SHP77 treated with DMSO at 0.1 percent for 48 hours (cell line): ENCODE measurements at regions not wholly inside any gene's neighbourhood (a gene's known extent, or its start where the extent isn't known, plus 50 kb on each side); places are given as distances from the start of the nearest gene placed in this dataset.

Experiments
- DNase-seq: peaks from one replicate; lab custom pipeline; 2025; lab: John Stamatoyannopoulos, UW

DNA sequence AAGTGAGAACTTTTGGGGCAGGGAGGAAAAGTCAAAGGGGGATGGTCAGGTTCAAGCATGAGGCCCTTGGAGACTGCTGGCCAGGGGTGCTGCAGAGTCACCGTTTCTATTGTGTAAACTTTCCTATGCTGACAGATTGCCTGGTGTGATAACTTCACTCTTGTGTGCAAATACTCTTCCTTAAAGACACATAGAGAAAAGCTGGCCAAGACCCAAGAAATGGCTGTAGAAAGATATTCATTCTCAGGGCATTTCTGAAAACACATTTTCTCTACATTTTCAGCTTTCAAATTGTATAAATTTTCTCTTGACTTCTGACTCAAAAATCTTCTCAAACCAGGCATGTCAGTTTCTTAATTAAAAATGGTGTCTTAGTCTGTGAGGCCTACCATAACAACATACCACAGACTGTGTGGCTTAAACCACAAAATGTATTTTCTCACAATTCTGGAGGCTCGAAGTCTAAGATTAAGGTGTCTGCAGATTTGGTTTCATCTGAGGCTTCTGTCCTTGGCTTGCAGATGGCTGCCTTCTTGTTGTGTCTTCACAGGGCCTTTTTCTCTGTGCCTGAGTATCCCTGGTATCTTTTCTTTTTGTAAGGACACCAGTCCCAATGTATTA lies 304.5 kb downstream of the KCNRG start:
- no peak for DNase-seq

DNA sequence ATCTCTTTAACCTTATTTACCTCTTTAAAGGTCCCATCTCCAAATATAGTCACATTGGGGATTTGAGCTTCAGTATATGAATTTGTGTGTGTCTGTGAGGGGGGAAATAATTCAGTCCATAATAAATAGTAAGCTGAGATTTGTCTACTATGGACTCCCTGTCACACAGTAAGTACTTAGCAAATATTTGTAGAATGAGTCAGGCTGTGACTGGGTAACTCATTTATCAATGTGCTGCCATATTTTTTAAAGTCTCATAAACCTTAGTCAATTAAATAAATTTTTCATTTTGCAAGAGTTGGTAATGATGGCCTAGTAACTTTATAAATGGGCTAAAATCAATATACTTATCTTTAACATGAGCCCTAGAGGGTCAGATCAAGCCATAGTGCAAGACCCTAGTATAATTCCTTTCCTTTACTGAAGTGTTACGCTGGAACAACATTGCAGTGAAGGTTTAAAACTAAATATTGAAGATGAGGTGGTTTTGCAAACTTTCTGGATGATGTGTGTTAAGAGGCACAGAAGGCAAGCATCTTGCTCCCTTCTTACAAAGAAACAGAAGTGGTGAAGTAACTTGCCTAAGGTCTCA lies 305.1 kb downstream of the KCNRG start:
- DNase-seq = peak; percentile 65

DNA sequence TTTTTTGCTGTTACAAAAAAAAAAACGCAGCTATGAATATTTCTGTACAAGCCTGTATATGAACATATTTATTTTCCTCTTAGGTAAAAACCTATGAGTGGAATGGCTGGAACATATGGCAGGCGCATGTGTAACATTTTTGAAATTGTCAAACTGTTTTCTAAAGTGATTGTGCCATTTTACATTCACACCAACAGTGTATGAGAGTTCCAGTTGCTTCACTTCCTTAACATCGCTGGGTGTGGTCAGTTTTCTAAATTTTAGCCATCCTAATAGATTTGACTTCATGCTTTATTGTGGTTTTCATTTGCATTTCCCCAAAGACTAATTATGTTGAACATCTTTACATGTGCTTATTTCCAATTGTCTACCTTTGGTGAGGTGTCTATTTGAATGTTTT lies 306.8 kb downstream of the KCNRG start:
- no peak for DNase-seq

DNA sequence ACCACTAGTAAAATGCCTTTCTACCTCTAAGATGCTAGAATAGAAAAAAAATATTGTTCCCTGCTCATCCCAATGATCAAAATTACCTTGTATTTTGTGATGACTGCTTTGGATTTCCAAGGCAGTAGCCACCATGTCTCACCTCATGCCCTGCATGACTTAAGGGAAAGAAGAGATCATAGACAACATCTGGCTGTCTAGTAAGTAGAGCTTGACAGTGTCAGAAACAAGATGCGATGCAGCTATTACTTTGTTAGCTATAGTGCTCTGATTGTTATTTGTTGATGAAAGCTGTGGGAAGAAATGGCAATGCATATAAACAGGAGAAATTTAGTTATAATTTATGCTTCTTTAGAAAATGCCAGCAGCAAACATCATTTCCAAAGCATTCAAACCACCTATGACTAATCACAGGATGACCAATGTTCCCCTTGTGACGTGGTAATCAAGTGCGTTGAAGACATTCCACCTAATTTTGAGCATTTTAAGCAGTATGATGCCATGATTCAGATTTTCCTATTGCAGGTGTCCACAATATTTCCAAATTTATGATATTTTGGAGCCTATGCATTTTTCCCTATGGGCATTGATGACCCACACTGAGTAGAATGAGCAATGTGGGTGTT lies 308.3 kb downstream of the KCNRG start:
- DNase-seq = no peak

DNA sequence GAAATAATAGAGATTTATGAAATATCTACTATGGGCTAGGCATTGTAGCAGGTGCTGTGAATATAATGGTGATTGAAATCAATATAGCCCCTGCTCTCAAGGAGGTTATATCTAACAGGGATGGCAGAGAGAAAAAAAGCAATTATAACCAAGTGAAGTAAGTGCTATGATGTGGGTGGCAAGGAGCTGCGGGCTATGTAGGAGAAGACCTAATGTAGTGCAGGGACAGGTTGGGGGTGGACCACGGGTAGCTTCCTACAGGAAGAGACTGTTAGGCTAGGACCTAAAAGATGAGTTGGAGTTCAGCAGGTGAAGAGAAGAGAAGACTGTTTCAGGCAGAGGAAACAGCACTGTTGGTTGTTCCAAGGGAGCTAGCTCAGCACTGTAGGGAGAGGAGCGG lies 311.0 kb downstream of the KCNRG start:
- DNase-seq = no peak

DNA sequence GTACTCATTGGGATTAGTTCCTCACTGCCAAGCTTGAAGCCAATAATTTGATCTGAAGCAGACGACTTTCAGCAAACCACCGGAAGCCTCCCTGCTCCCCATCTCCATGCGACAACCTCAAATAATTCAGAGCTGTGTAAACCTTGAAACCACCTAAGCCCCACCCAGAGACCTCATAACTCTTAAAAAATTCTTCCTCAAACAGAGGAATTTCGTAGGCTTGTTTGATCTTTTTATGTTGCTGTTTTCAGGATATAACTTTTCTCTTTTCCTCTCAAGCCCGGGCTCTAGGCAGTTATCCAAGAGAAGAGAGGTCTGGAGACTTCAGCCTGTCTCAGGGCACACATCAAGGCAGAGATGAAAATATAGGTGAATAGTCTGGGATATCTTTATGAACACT lies 311.6 kb downstream of the KCNRG start:
- DNase-seq = no peak

DNA sequence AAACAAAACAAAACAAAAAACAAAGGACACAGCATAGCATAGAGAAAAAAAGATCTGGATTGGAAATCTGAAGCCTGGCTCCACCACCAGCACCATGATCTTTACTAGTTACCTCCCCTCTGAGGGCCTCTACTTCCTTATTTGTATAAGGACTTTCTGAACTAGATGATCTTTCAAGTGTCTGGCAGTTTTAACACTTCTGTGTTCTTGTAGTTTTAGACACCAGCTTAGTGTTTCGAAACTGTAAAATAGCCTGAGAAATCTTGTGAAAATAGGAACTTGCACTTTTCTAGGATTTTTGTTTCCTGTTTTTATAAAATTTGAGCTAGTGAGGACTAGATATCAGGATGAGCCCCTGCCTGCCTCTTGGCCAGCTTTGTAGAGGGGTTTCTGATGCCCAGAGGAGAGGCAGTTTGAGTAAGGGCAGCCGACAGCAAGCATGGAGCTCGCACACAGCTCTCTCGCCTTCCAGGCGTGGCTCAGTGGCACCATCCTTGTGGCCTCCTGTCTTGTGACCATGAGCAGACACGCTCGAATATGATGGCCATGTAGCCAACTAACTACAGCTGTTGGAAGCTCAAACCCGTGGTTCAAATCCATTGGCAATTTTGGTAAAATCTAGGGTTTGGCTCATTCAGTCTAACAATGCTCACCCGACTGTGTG lies 319.0 kb downstream of the KCNRG start:
- no peak for DNase-seq

DNA sequence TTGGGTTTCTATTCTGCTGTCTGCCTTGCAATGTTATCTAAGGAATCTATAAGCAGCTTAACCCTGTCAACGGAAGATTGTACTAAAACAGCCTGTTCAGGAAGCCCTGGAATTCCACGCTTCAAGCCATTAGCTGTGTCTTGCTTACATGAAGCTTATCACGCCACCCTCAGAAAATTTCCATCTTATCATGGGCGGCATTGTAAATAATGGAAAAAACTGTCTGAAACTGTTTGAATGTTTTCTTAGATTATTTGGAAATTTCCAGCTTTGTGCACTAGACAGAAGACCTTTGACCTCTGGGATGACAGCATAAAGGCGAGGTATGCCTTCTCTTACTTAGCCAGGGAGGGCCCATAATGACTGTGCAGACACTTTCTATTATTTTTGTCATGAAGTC lies 319.7 kb downstream of the KCNRG start:
- no peak for DNase-seq

DNA sequence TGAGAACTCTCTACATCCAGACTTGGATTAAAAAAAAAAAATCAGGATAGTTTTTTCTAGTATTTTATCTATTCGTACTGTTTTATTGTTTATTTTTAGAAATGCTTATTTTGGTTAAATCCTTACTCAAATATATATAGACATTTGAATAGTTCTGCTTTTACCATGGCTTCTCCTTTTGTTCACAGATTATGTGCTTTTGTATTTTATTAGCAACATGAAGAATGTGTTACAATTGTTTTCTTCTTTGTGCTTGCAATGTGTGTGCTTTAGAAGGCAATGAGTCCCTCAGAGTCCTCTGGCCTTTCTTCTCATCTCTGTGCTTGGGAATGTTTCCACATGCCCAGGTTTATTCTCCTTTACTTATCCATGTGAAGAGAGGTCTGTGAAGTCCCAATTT lies 324.0 kb downstream of the KCNRG start:
- DNase-seq = no peak

DNA sequence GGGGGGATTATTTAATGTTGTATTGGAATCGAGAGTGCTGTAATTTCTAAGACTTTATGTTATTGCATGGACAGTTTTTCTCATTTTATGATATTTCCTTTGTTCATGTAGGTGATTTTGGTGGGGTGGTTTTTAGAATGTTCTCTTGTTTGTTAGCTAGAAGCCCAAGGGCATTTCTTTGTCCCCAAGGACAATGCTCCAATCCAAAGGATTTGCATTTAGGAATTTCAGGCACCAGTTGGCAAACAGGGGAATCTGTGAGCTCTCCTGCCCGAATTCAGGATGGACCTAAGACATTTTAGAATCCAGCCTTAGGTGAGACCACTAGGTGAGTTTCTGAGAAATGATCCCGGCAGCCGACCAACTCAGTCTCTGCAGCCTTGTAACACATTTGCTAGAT lies 324.9 kb downstream of the KCNRG start:
- DNase-seq = no peak

DNA sequence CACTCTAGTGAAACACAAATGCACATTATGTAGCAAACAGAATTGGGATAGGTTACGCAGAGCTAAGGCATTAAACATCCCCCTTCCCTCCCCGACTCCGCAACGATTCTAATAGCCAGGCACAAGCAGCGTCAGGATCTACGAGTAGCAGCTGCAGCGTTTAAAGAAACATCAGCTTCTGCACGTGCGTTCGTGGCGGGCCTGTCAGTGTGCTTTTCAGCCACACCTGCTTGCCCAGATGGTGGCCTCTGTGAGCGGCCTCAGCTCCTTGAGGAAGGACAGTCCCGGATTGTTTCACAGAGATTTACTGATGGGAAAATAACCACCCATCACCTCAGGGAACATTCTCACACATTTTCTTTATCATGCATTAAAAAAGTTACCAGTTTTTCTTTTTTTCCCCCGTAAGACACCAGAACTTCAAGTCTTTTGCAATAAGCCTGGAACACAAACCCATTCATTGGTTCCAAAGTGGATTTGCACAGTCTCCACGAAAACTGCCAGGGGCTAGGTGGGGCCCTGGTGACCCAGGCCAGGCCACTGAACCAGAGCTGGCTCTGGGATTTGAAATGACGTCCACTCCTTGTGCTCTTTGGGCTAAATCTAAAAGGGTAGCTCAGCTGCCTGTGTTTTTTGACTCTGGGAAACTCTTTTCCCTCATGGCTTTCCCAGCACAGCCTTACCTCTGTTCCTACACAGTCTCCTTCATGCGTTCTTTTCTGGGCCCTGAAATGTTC lies 325.5 kb downstream of the KCNRG start:
- DNase-seq = peak; percentile 49

DNA sequence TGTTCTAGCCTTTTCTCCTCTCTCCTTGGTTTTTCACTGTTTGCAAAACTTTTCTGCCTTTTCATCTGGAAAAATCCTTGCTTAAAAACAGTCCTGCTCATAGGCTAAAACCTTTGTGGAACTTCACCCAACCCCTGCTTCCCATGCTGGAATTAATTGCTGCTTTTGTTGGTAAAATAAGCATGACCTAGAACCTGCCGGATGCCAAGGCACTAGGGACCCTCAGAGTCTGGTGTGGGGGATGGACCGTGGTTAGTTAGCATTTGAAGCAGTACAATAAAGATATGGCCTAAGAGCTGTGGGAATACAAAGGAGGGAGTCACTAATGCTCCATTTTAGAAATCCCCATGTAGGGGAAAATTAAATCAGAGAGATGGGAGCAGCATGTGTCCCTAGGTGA lies 326.3 kb downstream of the KCNRG start:
- DNase-seq = no peak

DNA sequence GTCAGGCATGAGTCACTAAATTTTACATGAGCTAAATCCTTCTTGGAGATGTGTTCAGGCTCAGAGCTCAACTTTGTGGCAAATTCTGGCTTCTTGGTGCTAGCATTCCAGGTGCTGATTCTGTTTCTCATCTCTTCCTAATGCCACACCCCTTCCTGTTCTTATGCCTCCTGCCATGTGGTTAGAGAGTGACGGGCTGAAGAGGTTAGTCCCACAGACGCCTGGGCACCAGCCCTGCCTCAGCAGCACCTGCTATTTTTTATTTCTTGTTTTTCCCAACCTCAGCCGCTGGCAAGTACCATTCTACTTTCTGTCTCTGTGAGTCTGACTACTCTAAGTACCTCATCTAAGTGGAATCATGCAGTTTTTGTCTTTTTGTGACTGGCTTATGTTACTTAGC lies 329.5 kb downstream of the KCNRG start:
- no peak for DNase-seq

DNA sequence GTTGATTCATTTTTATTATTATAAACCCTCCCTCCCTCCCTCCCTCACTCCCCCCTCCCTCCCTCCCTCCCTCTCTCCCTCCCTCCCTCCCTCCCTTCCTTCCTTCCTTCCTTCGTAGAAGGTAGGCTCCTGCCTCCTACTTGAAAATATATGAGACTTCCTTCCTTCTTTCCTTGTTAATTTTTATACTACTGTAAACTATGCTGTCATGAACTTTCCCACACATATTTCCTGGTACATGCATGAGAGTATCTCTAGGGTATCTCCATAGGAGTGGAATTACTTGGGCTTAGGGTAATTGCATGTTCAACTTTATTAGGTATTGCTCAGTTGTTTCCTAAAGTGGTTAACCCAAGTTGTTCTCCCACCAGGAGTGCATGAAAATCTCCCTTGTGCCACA lies 330.6 kb downstream of the KCNRG start:
- DNase-seq = no peak

DNA sequence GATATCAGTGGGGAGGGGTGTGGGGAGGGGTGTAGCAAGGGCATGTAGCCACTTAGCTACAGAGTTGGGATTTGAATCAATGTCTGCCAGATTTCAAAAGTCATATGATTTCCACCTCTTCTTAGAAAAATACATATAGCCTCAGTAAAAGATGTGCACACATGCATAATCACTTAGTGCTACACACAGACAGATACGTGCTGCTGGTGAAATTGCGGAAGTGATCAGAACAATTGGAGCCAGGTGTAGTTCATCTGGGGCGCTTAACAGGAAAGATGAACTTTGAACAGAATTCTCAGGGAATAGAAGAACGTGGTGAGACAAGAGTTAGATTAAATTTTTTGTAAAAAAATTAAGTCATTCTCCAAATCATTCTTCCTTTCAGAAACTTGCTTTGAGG lies 333.1 kb downstream of the KCNRG start:
- DNase-seq = no peak

DNA sequence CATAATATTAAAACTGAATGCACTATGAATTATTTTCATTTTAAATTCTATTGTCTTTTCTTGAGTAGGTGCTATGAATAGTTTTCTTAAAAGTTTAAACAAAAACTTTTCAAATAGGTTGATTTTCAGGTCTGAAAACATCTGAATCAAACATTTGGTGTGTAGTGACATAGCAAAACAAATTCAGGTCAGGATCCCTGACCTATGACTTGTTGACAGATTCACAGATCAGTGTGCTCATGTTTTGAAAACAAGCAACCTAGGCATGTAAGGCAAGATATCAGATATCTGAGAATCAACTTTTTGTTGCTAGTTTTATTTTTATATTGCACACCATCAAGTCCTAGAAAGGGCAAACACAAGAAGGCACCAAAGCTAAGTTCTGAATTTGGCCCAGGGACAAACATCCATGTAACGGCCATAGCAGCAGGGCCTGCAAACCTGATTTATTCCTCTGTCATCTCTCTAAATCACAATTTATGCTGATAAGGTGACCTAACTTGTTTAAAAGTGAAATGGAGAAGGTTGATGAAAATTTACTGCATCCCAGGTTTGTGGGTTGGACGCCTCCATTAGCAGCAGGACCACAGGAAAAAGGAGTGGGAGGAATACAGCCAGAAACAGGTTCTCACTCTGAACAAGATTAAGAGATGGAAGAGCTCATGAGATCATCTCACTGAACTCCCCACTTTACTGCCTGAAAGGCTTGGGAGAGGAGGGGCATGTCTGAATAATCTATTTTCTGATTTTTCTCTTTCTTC lies 337.7 kb downstream of the KCNRG start:
- no peak for DNase-seq

DNA sequence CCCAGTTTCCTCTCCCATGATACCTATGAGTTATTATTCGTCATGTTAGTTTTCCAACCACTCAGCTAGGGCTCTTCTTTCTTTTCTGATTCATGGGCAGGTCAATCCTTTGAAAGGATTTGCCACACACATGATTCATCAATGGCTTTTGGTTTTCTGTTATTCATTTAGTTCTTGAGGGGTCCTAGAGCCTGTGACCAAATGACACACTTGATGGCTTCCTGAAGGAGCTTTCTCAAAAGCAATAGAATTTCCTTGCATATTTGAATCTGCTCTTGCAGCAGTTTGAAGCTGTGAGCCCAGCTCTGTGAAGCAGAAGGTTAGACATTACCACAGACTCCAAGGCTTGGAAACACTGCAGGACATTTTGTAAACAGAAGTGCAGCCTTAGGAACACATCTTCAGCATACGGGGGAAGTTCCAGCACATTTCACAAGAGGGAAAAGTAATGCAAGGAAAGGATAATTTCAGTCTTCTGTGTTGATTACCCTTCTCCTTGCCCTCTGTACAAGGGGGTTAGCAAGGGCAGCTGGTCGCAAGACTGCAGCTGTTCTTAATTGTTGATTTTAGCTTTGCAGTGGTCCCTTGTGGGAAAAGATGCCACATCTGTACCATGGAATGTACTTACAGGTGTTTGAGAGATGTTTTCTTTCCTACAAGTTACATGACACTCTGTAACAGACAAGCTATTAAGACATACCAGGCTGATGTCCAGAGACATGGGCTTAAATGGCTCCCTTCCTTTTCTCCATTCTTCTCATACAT lies 338.6 kb downstream of the KCNRG start:
- DNase-seq = no peak

DNA sequence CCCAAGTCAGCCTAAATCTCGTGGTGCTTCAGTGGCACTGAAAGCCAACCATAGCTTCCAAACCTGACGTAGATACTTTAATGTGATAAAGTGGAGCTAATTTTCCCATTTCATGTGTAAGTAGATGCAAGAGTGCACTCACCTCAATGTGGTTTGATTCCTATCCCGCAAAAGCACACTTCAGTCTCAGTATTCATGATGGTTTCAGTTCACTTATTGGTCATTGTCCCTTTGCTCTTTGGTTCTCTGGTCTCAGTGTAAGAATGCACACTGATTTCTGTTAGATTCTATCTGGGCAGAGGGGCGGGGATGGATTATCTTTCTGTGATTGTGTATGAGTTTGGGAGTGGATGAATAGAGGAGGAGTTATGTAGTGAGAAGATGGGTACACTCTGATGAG lies 340.6 kb downstream of the KCNRG start:
- DNase-seq = no peak

DNA sequence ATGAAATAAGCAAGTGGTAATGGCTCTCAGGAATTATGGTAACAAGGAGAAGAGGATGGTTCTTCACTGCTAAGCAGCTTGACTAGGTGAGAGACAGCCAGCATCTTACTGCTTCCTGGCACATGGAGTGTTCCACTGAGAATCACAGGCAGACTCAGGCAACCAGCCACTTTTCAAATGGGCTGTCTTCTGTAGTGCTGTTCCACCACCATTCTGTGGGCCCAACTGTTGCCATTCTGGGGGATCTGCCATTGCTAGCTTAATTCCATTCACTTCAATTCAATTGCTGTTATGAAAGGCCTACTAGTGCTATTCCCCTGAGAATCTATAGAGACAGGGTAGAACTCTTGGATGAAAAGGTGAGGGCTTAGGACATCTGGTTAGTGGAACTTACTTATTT lies 341.9 kb downstream of the KCNRG start:
- no peak for DNase-seq

DNA sequence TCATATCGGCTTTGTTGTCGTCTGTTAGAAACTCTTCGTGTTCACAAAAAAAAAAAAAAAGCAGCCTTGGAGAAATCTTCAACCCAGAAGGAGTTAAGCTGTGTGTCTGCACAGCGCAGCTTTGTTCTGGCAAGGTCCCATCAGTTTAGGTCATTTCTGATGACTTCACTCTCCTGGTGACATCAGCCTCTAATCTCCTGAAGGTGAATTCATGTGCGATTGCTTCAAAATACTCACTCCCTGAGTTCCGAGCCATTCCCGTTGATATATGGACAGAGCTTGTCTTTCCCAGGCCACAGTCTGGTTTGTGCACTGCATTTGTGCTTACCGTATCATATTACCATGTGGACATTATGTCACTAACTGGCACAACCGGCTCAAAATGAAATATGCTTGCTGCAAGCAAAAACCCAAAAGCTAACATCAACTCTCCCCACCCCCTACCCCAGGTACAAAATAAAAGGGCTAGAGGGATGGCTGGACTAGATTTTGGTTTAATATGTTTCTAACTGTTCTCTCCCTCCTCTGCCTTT lies 342.4 kb downstream of the KCNRG start:
- peak; percentile 91 for DNase-seq
